ENCODE measurements at regions not wholly inside any gene's neighbourhood (a gene's known extent, or its start where the extent isn't known, plus 50 kb on each side); places are given as distances from the start of the nearest gene placed in this dataset.

DNA sequence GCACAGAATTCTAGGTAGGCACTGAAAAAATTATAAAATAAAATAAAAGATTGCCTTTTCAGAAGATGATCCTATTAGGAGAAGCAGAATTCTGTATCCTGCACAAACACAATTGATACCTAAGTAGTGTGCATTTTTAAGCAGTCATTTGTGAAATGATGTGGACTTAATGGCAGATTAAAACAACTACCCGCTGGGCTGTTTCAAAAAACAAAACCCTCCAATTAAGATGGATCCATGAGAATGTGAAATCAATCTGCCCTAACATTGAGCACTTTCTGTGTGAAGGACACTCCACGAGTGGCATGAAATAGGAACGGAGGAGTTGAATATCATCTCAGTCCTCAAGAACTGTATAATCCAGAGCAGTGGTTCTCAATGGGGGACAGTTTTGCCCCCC, 1012.8 kb upstream of the EEF2KMT start:
- TF ChIP-seq, protein P1, sequence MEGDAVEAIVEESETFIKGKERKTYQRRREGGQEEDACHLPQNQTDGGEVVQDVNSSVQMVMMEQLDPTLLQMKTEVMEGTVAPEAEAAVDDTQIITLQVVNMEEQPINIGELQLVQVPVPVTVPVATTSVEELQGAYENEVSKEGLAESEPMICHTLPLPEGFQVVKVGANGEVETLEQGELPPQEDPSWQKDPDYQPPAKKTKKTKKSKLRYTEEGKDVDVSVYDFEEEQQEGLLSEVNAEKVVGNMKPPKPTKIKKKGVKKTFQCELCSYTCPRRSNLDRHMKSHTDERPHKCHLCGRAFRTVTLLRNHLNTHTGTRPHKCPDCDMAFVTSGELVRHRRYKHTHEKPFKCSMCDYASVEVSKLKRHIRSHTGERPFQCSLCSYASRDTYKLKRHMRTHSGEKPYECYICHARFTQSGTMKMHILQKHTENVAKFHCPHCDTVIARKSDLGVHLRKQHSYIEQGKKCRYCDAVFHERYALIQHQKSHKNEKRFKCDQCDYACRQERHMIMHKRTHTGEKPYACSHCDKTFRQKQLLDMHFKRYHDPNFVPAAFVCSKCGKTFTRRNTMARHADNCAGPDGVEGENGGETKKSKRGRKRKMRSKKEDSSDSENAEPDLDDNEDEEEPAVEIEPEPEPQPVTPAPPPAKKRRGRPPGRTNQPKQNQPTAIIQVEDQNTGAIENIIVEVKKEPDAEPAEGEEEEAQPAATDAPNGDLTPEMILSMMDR (IDR thresholded peaks at IDR 0.05) = no peak
- DNase-seq (ENCODE audit: low spot score) (no peak), ATAC-seq (ENCODE audit: low FRiP score) (no peak)

DNA sequence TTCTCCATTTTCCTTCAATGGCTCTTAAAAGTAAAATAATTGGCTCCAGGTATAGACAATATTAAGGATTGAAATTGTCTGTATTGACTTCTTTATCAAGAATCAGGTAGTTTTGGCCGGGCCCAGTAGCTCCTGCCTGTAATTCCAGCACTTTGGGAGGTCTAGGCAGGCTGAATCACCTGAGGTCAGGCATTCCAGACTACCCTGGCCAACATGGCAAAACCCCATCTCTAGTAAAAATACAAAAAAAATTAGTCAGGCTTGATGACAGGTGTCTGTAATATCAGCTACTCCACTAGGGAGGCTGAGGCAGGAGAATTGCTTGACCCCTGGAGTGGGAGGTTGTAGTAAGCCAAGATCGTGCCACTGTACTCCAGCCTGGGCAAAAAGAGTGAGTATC, 1008.5 kb upstream of the EEF2KMT start:
- DNase-seq (ENCODE audit: low spot score) (no peak), ATAC-seq (ENCODE audit: low FRiP score) (no peak)
- TF ChIP-seq, protein P1 (IDR thresholded peaks at IDR 0.05) = no peak

DNA sequence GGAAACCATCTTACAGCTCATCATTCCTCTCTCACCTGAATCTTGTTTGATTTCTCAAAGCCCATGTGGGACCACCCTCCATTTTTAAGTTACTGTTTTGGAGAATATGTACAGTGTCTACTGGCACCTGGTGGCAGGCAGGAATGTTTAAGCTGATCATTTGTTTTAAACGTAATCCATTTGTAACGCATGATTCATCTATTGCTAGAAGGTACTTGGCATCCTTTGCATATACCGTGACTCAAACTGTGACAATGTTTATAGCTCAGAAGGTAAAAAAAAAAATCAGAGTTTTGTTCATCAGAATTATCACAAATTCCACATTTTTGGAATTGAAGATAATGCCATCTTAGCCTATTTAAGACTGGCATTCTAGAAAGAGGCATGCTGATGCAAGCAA, 1007.5 kb upstream of the EEF2KMT start:
- DNase-seq (ENCODE audit: low spot score) = no peak
- TF ChIP-seq, protein P1 (IDR thresholded peaks at IDR 0.05) = no peak
- ATAC-seq (ENCODE audit: low FRiP score) = no peak

DNA sequence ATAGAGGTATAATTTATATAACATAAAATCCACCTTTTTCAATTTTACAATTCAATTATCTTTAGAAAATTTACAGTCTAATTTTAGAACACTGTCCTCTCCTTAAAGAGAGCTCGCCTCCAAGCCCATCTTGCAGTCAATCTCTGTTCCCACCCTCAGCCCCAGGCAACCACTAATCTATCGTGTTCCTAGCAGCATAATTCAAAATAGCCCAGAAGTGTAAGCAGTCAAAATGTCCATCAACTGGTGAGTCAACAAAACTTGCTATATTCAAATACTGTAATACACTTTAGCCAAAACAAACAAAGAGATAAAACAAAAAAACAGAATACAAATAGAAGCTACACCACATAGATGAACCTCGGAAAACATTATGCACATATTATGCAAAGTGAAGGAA, 1006.8 kb upstream of the EEF2KMT start:
- DNase-seq (ENCODE audit: low spot score) = no peak
- no peak for ATAC-seq (ENCODE audit: low FRiP score)
- TF ChIP-seq, protein P1 (IDR thresholded peaks at IDR 0.05) = no peak

DNA sequence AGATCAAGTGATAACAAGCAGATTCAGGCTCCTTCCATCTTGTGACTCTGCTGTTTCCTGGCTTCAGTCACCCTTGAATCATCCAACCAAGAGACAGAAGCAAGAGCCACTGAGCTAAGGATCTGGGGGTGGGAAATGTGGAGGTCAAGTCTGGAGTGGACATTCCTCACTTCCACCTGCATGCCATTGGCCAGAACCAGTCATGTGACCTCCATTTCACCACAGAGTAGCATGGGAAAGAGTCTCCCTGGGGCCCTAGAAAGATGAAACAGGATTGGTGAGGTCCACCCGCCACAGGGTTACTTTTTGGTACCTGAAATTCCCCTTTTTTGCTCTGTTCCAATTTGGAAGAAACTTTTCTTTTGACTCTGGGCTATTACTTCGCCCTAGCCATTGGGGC, 1006.0 kb upstream of the EEF2KMT start:
- DNase-seq (ENCODE audit: low spot score) (no peak), ATAC-seq (ENCODE audit: low FRiP score) (no peak)
- TF ChIP-seq, protein P1 (IDR thresholded peaks at IDR 0.05) = no peak

DNA sequence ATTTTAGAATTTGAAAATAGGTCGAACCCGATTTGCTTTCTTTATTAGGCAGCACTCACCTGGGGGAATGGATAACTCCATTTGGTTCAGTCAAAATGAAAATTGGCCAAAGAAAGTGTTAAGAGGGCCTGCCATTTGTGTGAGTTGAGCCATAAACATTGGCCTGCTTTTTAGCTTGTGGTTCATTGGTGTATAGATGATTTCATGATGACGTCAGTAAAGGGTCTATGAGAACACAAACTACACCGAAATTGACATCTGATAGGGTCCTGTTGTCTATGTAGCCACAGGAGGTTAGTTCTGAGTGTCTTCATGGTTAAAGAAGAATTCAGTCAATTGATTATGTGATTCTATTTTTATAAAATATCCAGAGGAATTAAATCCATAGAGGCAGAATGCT, 1001.5 kb upstream of the EEF2KMT start:
- DNase-seq (ENCODE audit: low spot score) (no peak), ATAC-seq (ENCODE audit: low FRiP score) (no peak)
- TF ChIP-seq, protein P1 (IDR thresholded peaks at IDR 0.05) = no peak

DNA sequence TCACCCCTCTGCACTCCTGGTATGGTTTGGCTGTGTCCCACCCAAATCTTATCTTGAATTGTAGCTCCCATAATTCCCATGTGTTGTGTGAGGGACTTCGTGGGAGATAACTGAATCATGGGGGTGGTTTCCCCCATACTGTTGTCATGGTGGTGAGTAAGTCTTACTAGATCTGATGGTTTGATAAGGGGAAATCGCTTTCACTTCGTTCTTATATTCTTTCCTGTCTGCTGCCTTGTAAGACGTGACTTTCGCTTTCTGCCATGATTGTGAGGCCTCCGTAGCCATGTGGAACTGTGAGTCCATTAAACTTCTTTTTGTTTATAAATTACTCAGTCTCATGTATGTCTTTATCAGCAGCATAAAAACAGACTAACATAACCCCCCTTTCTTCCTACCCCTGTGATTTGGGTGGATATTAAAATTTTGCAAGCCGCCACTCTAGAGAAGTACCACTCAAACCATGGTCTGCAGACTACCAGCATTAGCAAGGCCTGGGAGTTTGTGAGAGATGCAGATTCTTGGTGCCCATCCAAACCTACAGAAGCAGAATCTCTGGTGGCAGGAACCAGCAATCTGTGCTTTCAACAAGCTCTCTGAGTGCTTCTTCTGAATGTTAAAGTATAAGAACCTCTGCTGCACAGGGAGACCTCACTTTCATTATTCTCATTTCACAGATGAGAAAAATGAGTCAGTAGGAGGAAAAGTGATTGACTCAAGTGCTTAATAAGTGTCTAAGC, 999.5 kb upstream of the EEF2KMT start:
- TF ChIP-seq, protein P1 (IDR thresholded peaks at IDR 0.05) = no peak
- DNase-seq (ENCODE audit: low spot score) = no peak
- no peak for ATAC-seq (ENCODE audit: low FRiP score)
